IPS-20b (cell line): ENCODE measurements at regions not wholly inside any gene's neighbourhood (a gene's known extent, or its start where the extent isn't known, plus 50 kb on each side); places are given as distances from the start of the nearest gene placed in this dataset.
A peak's percentile ranks its signal among the peaks of the same experiment; 100 is the strongest.

ENCODE experiments used
- H3K27ac ChIP-seq: one replicate; pipeline ENCODE4 v1.5.1; 2013; ENCODE audit warnings: low read length
- H3K27me3 ChIP-seq: 2 replicates; pipeline ENCODE4 v1.6.1; 2013; ENCODE audit warnings: mild to moderate bottlenecking, low read length, inconsistent platforms; ENCODE audit not compliant: insufficient read depth
- H3K36me3 ChIP-seq: 2 replicates; pipeline ENCODE4 v1.6.1; 2013; ENCODE audit warnings: low read depth, mild to moderate bottlenecking, inconsistent platforms, low read length, moderate library complexity; ENCODE audit not compliant: insufficient read depth
- H3K4me1 ChIP-seq: 2 replicates; pipeline ENCODE4 v1.6.1; 2013; ENCODE audit warnings: mild to moderate bottlenecking, control low read depth, inconsistent platforms, low read length, moderate library complexity; ENCODE audit not compliant: insufficient read depth
- H3K4me3 ChIP-seq: 2 replicates; pipeline ENCODE4 v1.5.1; 2013; ENCODE audit warnings: mild to moderate bottlenecking, low read length, inconsistent platforms
- H3K9ac ChIP-seq: 2 replicates; pipeline ENCODE4 v1.6.1; 2013; ENCODE audit warnings: low read depth, mild to moderate bottlenecking, inconsistent platforms, low read length, moderate library complexity
- H3K9me3 ChIP-seq: 2 replicates; pipeline ENCODE4 v1.6.1; 2013; ENCODE audit warnings: mild to moderate bottlenecking, low read depth, low read length, inconsistent platforms; ENCODE audit not compliant: insufficient read depth

GRCh38 chr12:67457778-67458665, 188.9 kb downstream of the CAND1 start:
- H3K9ac ChIP-seq: no peak overlapping the region
- no peaks in the 10 kb centered on the region for H3K27me3 ChIP-seq
- H3K4me1 ChIP-seq: no peaks in the 10 kb centered on the region
- H3K36me3 ChIP-seq: no peaks in the 10 kb centered on the region
- H3K27ac ChIP-seq: no peak overlapping the region
- H3K4me3 ChIP-seq: no peak overlapping the region
- no peaks in the 10 kb centered on the region for H3K9me3 ChIP-seq

- no peaks in the 10 kb centered on the region for H3K36me3 ChIP-seq
- no peaks in the 10 kb centered on the region for H3K4me1 ChIP-seq
- H3K9ac ChIP-seq: no peak overlapping the region
- no peaks in the 10 kb centered on the region for H3K9me3 ChIP-seq
- H3K27ac ChIP-seq: no peak overlapping the region
- H3K27me3 ChIP-seq: no peaks in the 10 kb centered on the region
- no peak overlapping the region for H3K4me3 ChIP-seq
Observed at GRCh38 chr12:67459173-67459572, 189.4 kb upstream of the DYRK2 start.

- no peak overlapping the region for H3K27ac ChIP-seq
- H3K9ac ChIP-seq: no peak overlapping the region
- H3K27me3 ChIP-seq: no peaks in the 10 kb centered on the region
- H3K9me3 ChIP-seq: no peaks in the 10 kb centered on the region
- no peaks in the 10 kb centered on the region for H3K4me1 ChIP-seq
- no peaks in the 10 kb centered on the region for H3K36me3 ChIP-seq
- H3K4me3 ChIP-seq: no peak overlapping the region
Observed at GRCh38 chr12:67459578-67459977, 189.0 kb upstream of the DYRK2 start.

GRCh38 chr12:67460388-67460787, 188.2 kb upstream of the DYRK2 start:
- H3K27ac ChIP-seq: no peak overlapping the region
- H3K9ac ChIP-seq: no peak overlapping the region
- H3K36me3 ChIP-seq: no peaks in the 10 kb centered on the region
- no peak overlapping the region for H3K4me3 ChIP-seq
- H3K9me3 ChIP-seq: no peaks in the 10 kb centered on the region
- no peaks in the 10 kb centered on the region for H3K4me1 ChIP-seq
- no peaks in the 10 kb centered on the region for H3K27me3 ChIP-seq

GRCh38 chr12:67468549-67469245, 179.8 kb upstream of the DYRK2 start:
- H3K27ac ChIP-seq: no peak overlapping the region
- peaks cover 7% of the 10 kb centered on the region for H3K4me1 ChIP-seq
- no peak overlapping the region for H3K4me3 ChIP-seq
- H3K9me3 ChIP-seq: no peaks in the 10 kb centered on the region
- H3K36me3 ChIP-seq: no peaks in the 10 kb centered on the region
- no peaks in the 10 kb centered on the region for H3K27me3 ChIP-seq
- no peak overlapping the region for H3K9ac ChIP-seq

GRCh38 chr12:67469666-67470065, 178.9 kb upstream of the DYRK2 start:
- Histone ChIP-seq H3K4me3 (no peak overlapping the region), H3K9ac (peak overlapping the region; percentile 23; the same call in 1 of the 2 replicates), H3K9me3 (no peaks in the 10 kb centered on the region), H3K4me1 (peaks cover 7% of the 10 kb centered on the region), H3K27me3 (no peaks in the 10 kb centered on the region), H3K36me3 (no peaks in the 10 kb centered on the region), H3K27ac (no peak overlapping the region)

- H3K27ac ChIP-seq: no peak overlapping the region
- H3K36me3 ChIP-seq: no peaks in the 10 kb centered on the region
- no peaks in the 10 kb centered on the region for H3K9me3 ChIP-seq
- no peak overlapping the region for H3K4me3 ChIP-seq
- H3K4me1 ChIP-seq: peaks cover 7% of the 10 kb centered on the region
- H3K27me3 ChIP-seq: no peaks in the 10 kb centered on the region
- H3K9ac ChIP-seq: no peak overlapping the region
Observed at GRCh38 chr12:67471810-67472209, 176.7 kb upstream of the DYRK2 start.

GRCh38 chr12:67472539-67472938, 176.0 kb upstream of the DYRK2 start:
- Histone ChIP-seq H3K9ac (no peak overlapping the region), H3K4me3 (no peak overlapping the region), H3K27ac (no peak overlapping the region), H3K4me1 (peaks cover 7% of the 10 kb centered on the region), H3K9me3 (no peaks in the 10 kb centered on the region), H3K36me3 (no peaks in the 10 kb centered on the region), H3K27me3 (no peaks in the 10 kb centered on the region)

- Histone ChIP-seq H3K27me3 (no peaks in the 10 kb centered on the region), H3K9ac (no peak overlapping the region), H3K9me3 (no peaks in the 10 kb centered on the region), H3K4me1 (peaks cover 3% of the 10 kb centered on the region; the same call in 1 of the 2 replicates), H3K36me3 (no peaks in the 10 kb centered on the region), H3K27ac (no peak overlapping the region), H3K4me3 (no peak overlapping the region)
Observed at GRCh38 chr12:67474934-67475620, 173.5 kb upstream of the DYRK2 start.

GRCh38 chr12:67475725-67476124, 172.8 kb upstream of the DYRK2 start:
- H3K27ac ChIP-seq: no peak overlapping the region
- peaks cover 3% of the 10 kb centered on the region; the same call in 1 of the 2 replicates for H3K4me1 ChIP-seq
- no peak overlapping the region for H3K9ac ChIP-seq
- H3K36me3 ChIP-seq: no peaks in the 10 kb centered on the region
- H3K9me3 ChIP-seq: no peaks in the 10 kb centered on the region
- H3K4me3 ChIP-seq: no peak overlapping the region
- H3K27me3 ChIP-seq: no peaks in the 10 kb centered on the region

- Histone ChIP-seq H3K4me3 (no peak overlapping the region), H3K27ac (no peak overlapping the region), H3K36me3 (no peaks in the 10 kb centered on the region), H3K27me3 (no peaks in the 10 kb centered on the region), H3K4me1 (peaks cover 3% of the 10 kb centered on the region; the same call in 1 of the 2 replicates), H3K9me3 (no peaks in the 10 kb centered on the region), H3K9ac (no peak overlapping the region)
Observed at GRCh38 chr12:67477681-67478265, 170.8 kb upstream of the DYRK2 start.
